ENCODE measurements at regions not wholly inside any gene's neighbourhood (a gene's known extent, or its start where the extent isn't known, plus 50 kb on each side); places are given as distances from the start of the nearest gene placed in this dataset.
"Not testable (repeated sequence)": the region's sequence is repeated elsewhere in the genome, so short reads cannot be mapped to it uniquely, and the experiment has no call there.

GRCh38 chrX:74218895-74219294 is 85.1 kb upstream of the ZCCHC13 start:
- Mint-ChIP-seq H3K36me3 (peaks cover 3 to 10% (median 9%) of the 10 kb centered on the region in 3 donors), H3K4me1 (peaks cover 3 to 9% of the 10 kb centered on the region in 2 donors), H3K27me3 (ENCODE audit: low read depth in 3 of 3) (peaks cover 0 to 4% (median 3%) of the 10 kb centered on the region in 3 donors), H3K4me3 (no peak overlapping the region), H3K27ac (no peak overlapping the region), H3K9me3 (no peaks in the 10 kb centered on the region)
- no peak for DNase-seq

DNA sequence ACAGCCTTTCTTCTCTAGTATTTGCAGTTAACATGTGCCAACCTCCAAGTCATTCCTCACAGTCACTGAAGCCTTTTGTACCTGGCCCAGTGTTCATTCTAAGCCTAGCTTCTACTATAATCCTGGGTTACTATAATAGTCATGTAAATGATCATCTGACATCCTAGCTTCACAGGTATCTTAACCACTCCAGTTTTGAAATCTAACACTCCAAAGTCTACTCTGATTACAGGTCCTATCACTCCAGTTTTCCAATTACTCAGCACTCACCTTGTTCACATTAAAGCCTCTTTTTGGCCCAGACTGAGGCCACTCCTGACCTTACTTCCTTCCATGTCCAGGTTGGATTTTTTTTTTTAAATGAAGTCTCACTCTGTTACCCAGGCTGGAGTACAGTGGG is 87.6 kb upstream of the ZCCHC13 start:
- DNase-seq: no peak
- H3K27me3 Mint-ChIP-seq (ENCODE audit: low read depth in 3 of 3): peaks cover 0 to 4% (median 3%) of the 10 kb centered on the region in 3 donors
- H3K9me3 Mint-ChIP-seq: no peaks in the 10 kb centered on the region
- H3K4me1 Mint-ChIP-seq: peaks cover 0 to 2% of the 10 kb centered on the region in 2 donors
- peaks cover 3 to 9% (median 8%) of the 10 kb centered on the region in 3 donors for H3K36me3 Mint-ChIP-seq
- H3K4me3 Mint-ChIP-seq: no peak overlapping the region
- H3K27ac Mint-ChIP-seq: no peak overlapping the region

- peaks cover 3 to 5% (median 4%) of the 10 kb centered on the region in 3 donors for H3K36me3 Mint-ChIP-seq
- H3K4me1 Mint-ChIP-seq: no peaks in the 10 kb centered on the region
- no peak overlapping the region for H3K27ac Mint-ChIP-seq
- no peaks in the 10 kb centered on the region for H3K9me3 Mint-ChIP-seq
- peaks cover 0 to 4% (median 2%) of the 10 kb centered on the region in 3 donors for H3K27me3 Mint-ChIP-seq (ENCODE audit: low read depth in 3 of 3)
- no peak for DNase-seq
- no peak overlapping the region for H3K4me3 Mint-ChIP-seq
These were observed 92.1 kb upstream of the ZCCHC13 start for GRCh38 chrX:74211911-74212310.

DNA sequence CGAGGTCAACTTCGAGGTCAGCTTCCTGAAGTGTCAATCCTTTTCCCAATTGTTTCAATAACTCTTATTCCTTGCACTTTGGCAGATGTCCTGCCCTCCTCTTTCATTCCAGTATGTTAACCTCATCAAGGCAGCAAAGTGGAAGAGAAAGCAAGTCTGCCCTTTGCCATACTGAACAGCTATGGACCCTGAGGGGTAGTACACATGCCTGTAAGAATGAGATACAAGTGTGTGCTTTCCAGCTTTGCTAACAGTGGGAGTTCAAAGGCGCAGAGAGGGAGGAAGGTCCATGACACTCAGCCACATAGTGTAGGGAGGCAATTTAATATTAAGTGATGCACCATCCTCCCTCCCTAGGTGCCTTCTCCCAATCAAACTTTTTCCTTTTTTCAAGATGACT is 96.4 kb upstream of the ZCCHC13 start:
- no peak for DNase-seq
- H3K27ac Mint-ChIP-seq: no peak overlapping the region
- H3K4me3 Mint-ChIP-seq: no peak overlapping the region
- H3K9me3 Mint-ChIP-seq: no peaks in the 10 kb centered on the region
- no peaks in the 10 kb centered on the region for H3K4me1 Mint-ChIP-seq
- no peaks in the 10 kb centered on the region for H3K27me3 Mint-ChIP-seq (ENCODE audit: low read depth in 3 of 3)
- H3K36me3 Mint-ChIP-seq: peaks cover 0 to 8% (median 4%) of the 10 kb centered on the region in 3 donors

DNA sequence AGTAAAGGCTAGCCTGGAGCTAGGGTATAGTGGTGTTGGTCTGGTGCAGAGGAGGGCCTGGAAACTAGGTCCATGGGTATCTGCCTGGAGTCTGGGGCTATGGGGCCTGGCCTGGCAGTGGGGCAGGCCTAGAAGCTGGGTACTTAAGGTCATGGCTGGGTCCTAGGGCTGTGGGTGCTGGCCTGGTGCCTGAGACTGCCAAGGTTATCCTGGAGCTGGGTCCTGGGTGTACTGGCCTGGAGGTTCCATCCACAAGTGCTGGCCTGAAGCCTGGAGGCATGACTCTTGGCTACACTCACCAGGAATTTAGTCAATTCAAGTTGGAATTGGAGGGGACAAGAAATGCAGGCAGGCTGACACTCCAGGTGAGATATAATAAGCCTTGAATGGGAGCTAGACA is 108.4 kb upstream of the ZCCHC13 start:
- peaks cover 0 to 3% (median 0%) of the 10 kb centered on the region in 3 donors for H3K36me3 Mint-ChIP-seq
- no peak overlapping the region for H3K4me3 Mint-ChIP-seq
- no peaks in the 10 kb centered on the region for H3K4me1 Mint-ChIP-seq

GRCh38 chrX:74195120-74195519 is 108.9 kb upstream of the ZCCHC13 start:
- Mint-ChIP-seq H3K9me3 (peaks cover 0 to 2% (median 0%) of the 10 kb centered on the region in 6 donors), H3K27ac (no peak overlapping the region), H3K4me1 (no peaks in the 10 kb centered on the region), H3K36me3 (peaks cover 0 to 3% (median 0%) of the 10 kb centered on the region in 3 donors), H3K27me3 (ENCODE audit: low read depth in 3 of 3) (peaks cover 0 to 13% (median 3%) of the 10 kb centered on the region in 3 donors), H3K4me3 (no peak overlapping the region)
- no peak for DNase-seq

More for the DNA sequence above, 108.4 kb upstream of the ZCCHC13 start:
- H3K27me3 Mint-ChIP-seq (ENCODE audit: low read depth in 3 of 3): peaks cover 0 to 13% (median 3%) of the 10 kb centered on the region in 3 donors
- no peak overlapping the region for H3K27ac Mint-ChIP-seq
- DNase-seq: no peak
- peaks cover 0 to 2% (median 0%) of the 10 kb centered on the region in 6 donors for H3K9me3 Mint-ChIP-seq

DNA sequence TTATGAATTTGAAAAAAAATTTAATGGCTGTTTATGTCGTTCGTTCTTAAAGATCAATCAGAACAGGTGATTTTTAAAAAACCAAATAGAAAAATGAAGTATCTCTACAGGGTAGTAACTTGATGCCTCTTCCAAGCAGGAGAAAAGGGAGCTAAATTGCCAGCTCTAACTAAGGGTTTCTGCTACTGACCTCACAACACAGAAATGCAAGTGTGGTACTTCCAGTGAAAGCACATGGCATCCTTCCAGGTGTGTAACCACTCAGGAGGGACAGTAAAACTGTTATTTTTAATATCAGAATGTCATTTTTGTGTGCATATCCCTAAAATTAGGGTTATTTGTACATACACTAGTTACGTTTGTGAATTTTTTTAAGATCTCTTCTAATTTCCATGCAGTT is 116.8 kb upstream of the ZCCHC13 start:
- Mint-ChIP-seq H3K4me3 (no peak overlapping the region), H3K27ac (no peak overlapping the region), H3K4me1 (no peaks in the 10 kb centered on the region), H3K36me3 (no peaks in the 10 kb centered on the region), H3K27me3 (ENCODE audit: low read depth in 3 of 3) (peaks cover 0 to 4% (median 0%) of the 10 kb centered on the region in 3 donors), H3K9me3 (no peaks in the 10 kb centered on the region)
- DNase-seq: no peak

- H3K27ac Mint-ChIP-seq; H3K9me3 Mint-ChIP-seq; H3K27me3 Mint-ChIP-seq (ENCODE audit: low read depth in 3 of 3); H3K4me3 Mint-ChIP-seq; H3K4me1 Mint-ChIP-seq; DNase-seq; H3K36me3 Mint-ChIP-seq: not testable (repeated sequence)
These were observed 120.9 kb upstream of the ZCCHC13 start for GRCh38 chrX:74183047-74183446.

GRCh38 chrX:74181976-74182375 is 122.0 kb upstream of the ZCCHC13 start:
- H3K4me1 Mint-ChIP-seq, H3K4me3 Mint-ChIP-seq: not testable (repeated sequence)

GRCh38 chrX:74180716-74181115 is 123.3 kb upstream of the ZCCHC13 start:
- Mint-ChIP-seq H3K27me3 (ENCODE audit: low read depth in 3 of 3) (peaks cover 0 to 5% (median 0%) of the 10 kb centered on the region in 3 donors), H3K36me3 (no peaks in the 10 kb centered on the region), H3K4me3 (no peak overlapping the region), H3K9me3 (peaks cover 0 to 2% (median 0%) of the 10 kb centered on the region in 6 donors), H3K4me1 (no peaks in the 10 kb centered on the region), H3K27ac (no peak overlapping the region)
- no peak for DNase-seq

More at GRCh38 chrX:74181976-74182375, 122.0 kb upstream of the ZCCHC13 start:
- H3K36me3 Mint-ChIP-seq; DNase-seq; H3K27me3 Mint-ChIP-seq (ENCODE audit: low read depth in 3 of 3); H3K9me3 Mint-ChIP-seq; H3K27ac Mint-ChIP-seq: not testable (repeated sequence)

GRCh38 chrX:74179990-74180389 is 124.0 kb upstream of the ZCCHC13 start:
- no peak for DNase-seq
- peaks cover 0 to 2% (median 0%) of the 10 kb centered on the region in 6 donors for H3K9me3 Mint-ChIP-seq
- H3K36me3 Mint-ChIP-seq: no peaks in the 10 kb centered on the region
- H3K27me3 Mint-ChIP-seq (ENCODE audit: low read depth in 3 of 3): peaks cover 0 to 5% (median 0%) of the 10 kb centered on the region in 3 donors
- no peak overlapping the region for H3K27ac Mint-ChIP-seq
- H3K4me1 Mint-ChIP-seq: no peaks in the 10 kb centered on the region
- H3K4me3 Mint-ChIP-seq: no peak overlapping the region

GRCh38 chrX:74179499-74179898 is 124.5 kb upstream of the ZCCHC13 start:
- Mint-ChIP-seq H3K27me3 (ENCODE audit: low read depth in 3 of 3) (peaks cover 0 to 5% (median 2%) of the 10 kb centered on the region in 3 donors), H3K4me1 (no peaks in the 10 kb centered on the region), H3K36me3 (peaks cover 0 to 3% (median 0%) of the 10 kb centered on the region in 3 donors), H3K27ac (no peak overlapping the region), H3K4me3 (no peak overlapping the region), H3K9me3 (peaks cover 0 to 2% (median 0%) of the 10 kb centered on the region in 6 donors)
- DNase-seq: no peak

- Mint-ChIP-seq H3K27me3 (ENCODE audit: low read depth in 3 of 3) (peaks cover 0 to 5% (median 2%) of the 10 kb centered on the region in 3 donors), H3K9me3 (peaks cover 0 to 4% (median 0%) of the 10 kb centered on the region in 6 donors), H3K4me3 (no peak overlapping the region), H3K27ac (no peak overlapping the region), H3K36me3 (peaks cover 0 to 4% (median 0%) of the 10 kb centered on the region in 3 donors), H3K4me1 (no peaks in the 10 kb centered on the region)
- DNase-seq: no peak
These were observed 124.9 kb upstream of the ZCCHC13 start for GRCh38 chrX:74179071-74179470.

- no peak for DNase-seq
- Mint-ChIP-seq H3K4me1 (no peaks in the 10 kb centered on the region), H3K4me3 (no peak overlapping the region), H3K36me3 (peaks cover 0 to 4% (median 0%) of the 10 kb centered on the region in 3 donors), H3K27me3 (ENCODE audit: low read depth in 3 of 3) (peaks cover 0 to 5% (median 2%) of the 10 kb centered on the region in 3 donors), H3K27ac (no peak overlapping the region), H3K9me3 (peaks cover 0 to 4% (median under 1%) of the 10 kb centered on the region in 6 donors)
These were observed 125.4 kb upstream of the ZCCHC13 start for GRCh38 chrX:74178536-74178935.

DNA sequence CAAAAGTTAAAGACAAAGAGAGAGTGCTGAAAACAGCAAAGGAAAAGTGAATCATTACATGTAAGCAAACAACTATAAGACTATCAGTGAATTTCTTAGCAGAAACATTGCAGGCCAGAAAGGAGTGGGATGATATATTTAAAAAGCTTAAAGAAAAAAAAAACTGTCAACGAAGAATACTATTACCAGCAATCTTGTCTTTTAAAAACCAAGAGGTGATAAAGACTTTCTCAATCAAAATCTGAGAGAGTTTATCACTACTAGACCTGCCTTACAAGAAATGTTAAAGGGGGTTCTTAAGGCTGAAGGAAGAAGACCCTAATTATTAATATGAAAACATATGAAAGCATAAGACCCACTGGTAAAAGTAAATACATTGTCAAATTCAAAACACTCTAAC is 132.5 kb upstream of the ZCCHC13 start:
- H3K9me3 Mint-ChIP-seq: peaks cover 9 to 22% (median 14%) of the 10 kb centered on the region in 6 donors
- DNase-seq: no peak
- no peak overlapping the region for H3K4me3 Mint-ChIP-seq

More for the DNA sequence above, 132.5 kb upstream of the ZCCHC13 start:
- Mint-ChIP-seq H3K27me3 (ENCODE audit: low read depth in 3 of 3) (peaks cover 0 to 2% (median 0%) of the 10 kb centered on the region in 3 donors), H3K36me3 (peaks cover 5 to 16% (median 10%) of the 10 kb centered on the region in 3 donors), H3K4me1 (no peaks in the 10 kb centered on the region), H3K27ac (no peak overlapping the region)
